HepG2 (cell line): ENCODE measurements at regions not wholly inside any gene's neighbourhood (a gene's known extent, or its start where the extent isn't known, plus 50 kb on each side); places are given as distances from the start of the nearest gene placed in this dataset.

Source experiments
- EZH2 ChIP-seq: conservative IDR thresholded peaks from 2 replicates; pipeline ENCODE4 v1.6.1; 2012; ENCODE audit warnings: mild to moderate bottlenecking, low read depth, low read length, moderate library complexity
- MYC ChIP-seq: sonication (generic); formaldehyde crosslinking; IDR thresholded peaks from 2 replicates; pipeline ENCODE4 v1.9.0; 2021; ENCODE audit warnings: missing genetic modification reagents, borderline replicate concordance
- NFE2L2 ChIP-seq: fragments of 150-350 bp; IDR thresholded peaks from 2 replicates; pipeline ENCODE4 v1.6.1; 2014; ENCODE audit warnings: low read length
- ZNF335 ChIP-seq: sonication (generic); formaldehyde crosslinking; IDR thresholded peaks from 2 replicates; pipeline ENCODE4 v1.4.0; 2020; ENCODE audit warnings: missing genetic modification reagents
- ZNF790 ChIP-seq: sonication (generic); formaldehyde crosslinking; IDR thresholded peaks from 2 replicates; pipeline ENCODE4 v1.8.0; 2022; ENCODE audit warnings: missing genetic modification reagents, mild to moderate bottlenecking, borderline replicate concordance

DNA sequence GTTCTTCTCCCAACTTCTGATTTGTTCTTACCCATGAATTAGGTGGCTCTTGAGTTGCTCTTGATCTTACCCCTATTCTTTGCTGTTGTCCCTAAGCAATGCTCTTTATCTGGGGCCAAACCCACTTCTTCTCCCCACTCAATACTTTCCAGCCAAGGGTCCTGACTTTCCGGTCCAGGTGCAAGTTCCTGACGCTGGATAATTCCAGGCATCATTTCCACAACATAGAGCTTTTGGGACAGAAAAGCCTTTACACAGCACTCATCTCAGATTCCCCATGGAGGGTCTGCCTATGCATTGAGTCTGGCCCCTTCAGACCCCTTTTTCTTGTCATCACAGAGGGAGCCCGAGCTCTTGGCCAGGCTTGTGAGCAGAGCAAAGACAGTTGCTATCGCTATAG lies 85.4 kb upstream of the BOC start:
- TF ChIP-seq ZNF335 (CRISPR knock-in tag) (no peak), EZH2 (no peak), MYC (no peak), ZNF790 (CRISPR knock-in tag) (no peak), NFE2L2 (no peak)
